HEK293T (cell line): ENCODE measurements at regions not wholly inside any gene's neighbourhood (a gene's known extent, or its start where the extent isn't known, plus 50 kb on each side); places are given as distances from the start of the nearest gene placed in this dataset.

ENCODE experiments used
- CTBP1 ChIP-seq: fragments of 450-650 bp; IDR thresholded peaks from 2 replicates; pipeline ENCODE4 v1.6.1; 2016; ENCODE audit warnings: borderline replicate concordance
- ELF4 ChIP-seq: fragments of 450-650 bp; IDR thresholded peaks from 2 replicates; pipeline ENCODE4 v1.6.1; 2017; ENCODE audit warnings: antibody characterized with exemption
- HDGF ChIP-seq: fragments of 450-650 bp; IDR thresholded peaks from 2 replicates; pipeline ENCODE4 v1.6.1; 2017; ENCODE audit warnings: antibody characterized with exemption, borderline replicate concordance
- SP1 ChIP-seq: fragments of 450-650 bp; IDR thresholded peaks from 2 replicates; pipeline ENCODE4 v1.6.1; 2017
- ZNF384 ChIP-seq: fragments of 450-650 bp; IDR thresholded peaks from 2 replicates; pipeline ENCODE4 v1.6.1; 2016

DNA sequence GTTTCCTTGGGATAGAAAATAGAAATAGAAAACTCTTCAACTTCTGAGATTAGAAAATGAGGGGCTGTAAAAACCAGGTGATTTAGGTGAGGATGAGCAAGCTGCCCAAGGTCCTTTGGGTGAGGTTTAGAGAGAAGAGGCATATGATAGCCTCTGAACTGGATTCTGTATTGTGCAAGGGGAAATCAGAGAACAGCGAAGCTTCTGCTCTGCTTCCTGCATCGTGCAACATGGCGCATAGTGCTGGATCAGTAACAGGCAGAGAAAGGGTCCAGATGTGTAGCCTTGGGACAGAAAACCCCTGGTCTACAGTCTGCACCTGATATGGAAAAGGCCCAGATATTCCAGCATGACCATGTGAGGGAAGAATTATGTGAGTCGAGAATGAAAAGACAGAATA is 121.7 kb downstream of the MBL2 start:
- TF ChIP-seq CTBP1 (no peak), SP1 (no peak), ZNF384 (no peak), ELF4 (no peak), HDGF (no peak)
